ENCODE measurements at regions not wholly inside any gene's neighbourhood (a gene's known extent, or its start where the extent isn't known, plus 50 kb on each side); places are given as distances from the start of the nearest gene placed in this dataset.

DNA sequence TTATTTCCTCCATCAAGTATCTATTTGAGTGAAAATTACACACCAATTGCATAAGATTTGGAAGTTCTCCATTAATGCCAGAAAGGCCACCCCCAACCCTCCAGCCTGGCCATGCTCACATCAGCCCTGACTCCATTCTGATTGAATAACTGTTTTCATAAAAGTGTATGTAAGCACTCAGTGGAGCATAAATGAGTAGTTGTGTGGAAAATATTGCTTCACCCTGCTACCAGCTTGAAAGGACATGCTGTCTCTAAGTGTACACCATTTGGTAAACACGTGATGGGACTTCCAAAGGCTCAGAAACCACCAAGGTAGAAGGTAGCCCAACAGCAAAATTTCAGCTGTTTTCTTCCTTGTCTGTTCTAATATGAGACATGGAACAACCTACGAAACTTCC is 393.8 kb downstream of the ZNF385D start:
- DNase-seq (ENCODE audit: low read depth) = no peak

DNA sequence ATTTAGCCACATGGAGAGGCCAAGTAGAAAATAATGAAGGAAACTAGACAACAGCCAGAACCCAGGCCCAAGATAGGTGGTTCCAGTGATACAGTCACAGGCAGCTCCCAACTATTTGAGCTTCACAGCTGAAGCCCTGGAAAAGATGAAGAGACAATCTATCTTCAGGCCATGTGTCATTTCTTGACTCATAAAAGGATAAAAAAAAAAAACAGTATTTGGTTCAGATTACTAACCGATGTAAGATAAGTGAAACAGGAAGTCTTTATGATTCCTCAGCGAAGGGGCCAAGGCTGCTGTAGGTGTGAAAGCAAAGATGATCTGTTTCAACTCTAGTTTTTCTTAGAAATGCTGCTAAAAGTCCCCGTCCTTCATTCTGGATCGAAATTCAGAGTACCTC is 394.6 kb downstream of the ZNF385D start:
- DNase-seq (ENCODE audit: low read depth) = peak; percentile 37

DNA sequence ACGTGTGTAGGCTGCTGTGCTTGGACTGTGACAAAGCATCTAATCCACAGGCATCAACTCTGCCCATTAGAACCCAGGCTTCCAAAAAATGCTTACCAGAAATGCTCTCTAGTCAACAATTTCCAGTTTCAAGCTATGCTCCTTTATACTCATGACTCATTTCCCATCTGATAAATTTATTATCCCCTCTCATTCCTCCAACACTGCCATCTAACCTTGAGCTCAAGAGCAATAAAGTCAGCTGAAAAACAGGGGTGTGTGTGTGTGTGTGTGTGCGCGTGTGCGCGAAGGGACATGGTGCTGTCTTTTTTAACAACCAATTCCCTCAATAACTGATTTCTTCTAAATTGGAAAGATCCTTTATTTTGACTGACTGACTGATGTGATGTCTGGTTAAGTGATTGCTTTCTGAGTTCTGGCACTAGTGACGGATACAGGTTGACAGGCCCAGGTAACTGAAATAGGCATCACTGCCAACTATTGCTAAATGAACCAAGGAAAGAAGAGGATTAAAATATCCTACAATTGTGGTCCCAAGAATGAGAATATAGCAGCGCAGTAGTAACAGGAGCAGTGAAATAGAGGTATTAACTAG is 405.5 kb downstream of the ZNF385D start:
- peak; percentile 2 for DNase-seq (ENCODE audit: low read depth)

DNA sequence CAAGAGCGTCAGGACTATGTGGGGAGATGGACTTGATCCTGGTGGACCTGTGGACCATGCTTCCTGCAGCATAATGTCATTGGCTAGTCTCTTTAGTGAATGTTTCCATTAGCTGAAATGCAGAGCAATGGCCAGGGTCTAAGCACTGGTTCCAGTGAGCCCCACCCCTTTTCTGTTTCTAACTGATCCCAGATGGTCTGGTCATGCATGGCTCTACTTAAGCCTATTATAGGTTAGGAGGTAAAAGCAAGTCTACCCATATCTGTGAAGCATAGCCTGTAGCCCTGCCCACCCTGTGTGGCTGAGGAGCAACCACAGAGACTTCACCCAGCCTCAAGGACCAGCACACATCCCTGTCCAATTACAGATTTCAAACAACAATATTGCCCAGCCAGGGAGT is 419.2 kb downstream of the ZNF385D start:
- DNase-seq (ENCODE audit: low read depth) = no peak

DNA sequence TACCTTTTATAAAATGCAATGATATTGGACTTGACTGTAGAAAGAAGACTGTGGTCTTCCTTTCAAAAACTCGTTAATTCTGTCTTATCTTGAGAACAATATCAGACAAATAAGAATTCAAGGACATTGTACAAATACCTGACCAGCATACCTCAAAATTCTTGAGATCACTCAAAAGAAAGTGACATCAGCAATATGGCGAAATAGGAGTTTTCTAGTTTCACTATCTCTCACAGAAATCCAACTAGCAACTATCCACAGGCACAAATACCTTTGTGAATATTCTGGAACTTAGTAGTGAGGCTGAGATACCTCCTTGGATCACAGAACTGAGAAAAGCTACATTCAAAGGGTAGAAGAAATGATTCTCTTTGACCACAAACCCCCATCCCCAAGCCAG is 419.7 kb downstream of the ZNF385D start:
- DNase-seq (ENCODE audit: low read depth) = no peak

DNA sequence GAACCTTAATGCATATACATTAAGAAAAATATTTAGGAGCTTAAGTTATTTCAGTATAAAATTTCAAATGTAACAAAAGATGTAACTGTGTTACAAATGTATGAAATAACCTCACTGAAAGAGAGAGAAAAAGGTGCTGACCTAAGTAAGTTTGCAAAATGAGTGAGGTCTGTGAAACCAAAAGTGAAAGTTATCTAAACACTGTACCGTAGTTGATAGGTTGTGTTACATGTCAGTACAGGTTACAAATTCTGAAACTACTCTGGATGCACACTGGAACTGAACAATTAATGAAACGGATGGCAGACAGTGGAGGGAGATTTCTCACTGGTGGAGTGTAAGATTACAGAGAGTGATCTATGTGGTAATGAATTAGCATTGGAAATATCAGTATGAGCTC is 420.7 kb downstream of the ZNF385D start:
- peak; percentile 14 for DNase-seq (ENCODE audit: low read depth)

DNA sequence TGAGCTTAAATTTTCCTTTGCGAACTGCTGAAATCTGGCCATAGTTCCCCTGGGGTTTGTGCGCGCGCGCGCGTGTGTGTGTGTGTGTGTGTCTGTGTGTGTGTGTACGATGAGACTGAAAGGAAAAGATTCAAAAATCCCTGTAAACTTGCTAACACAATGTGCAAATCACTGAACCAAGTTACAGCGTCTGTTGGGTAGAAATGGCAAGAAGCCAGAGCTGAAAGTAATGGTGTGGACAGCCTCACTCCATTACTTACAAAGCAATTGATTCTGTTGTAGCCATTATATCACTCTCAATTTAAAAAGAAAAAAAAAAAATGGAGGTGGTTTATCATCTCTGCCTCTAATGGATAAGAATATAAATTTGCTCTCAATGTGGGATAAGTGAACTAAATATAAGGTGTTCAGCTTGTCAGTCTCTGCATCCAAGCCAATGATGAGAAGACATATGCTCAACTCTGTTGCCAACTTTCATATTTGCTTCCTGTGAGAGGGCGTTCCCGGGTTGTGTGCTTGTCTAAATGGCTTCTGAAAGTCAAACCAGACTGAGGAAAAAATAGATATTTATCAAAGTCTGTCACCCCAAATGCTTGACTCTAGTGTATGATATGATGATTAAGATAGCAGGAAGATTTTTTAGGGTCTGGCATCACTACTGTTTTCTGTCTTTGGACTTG is 422.2 kb downstream of the ZNF385D start:
- no peak for DNase-seq (ENCODE audit: low read depth)

DNA sequence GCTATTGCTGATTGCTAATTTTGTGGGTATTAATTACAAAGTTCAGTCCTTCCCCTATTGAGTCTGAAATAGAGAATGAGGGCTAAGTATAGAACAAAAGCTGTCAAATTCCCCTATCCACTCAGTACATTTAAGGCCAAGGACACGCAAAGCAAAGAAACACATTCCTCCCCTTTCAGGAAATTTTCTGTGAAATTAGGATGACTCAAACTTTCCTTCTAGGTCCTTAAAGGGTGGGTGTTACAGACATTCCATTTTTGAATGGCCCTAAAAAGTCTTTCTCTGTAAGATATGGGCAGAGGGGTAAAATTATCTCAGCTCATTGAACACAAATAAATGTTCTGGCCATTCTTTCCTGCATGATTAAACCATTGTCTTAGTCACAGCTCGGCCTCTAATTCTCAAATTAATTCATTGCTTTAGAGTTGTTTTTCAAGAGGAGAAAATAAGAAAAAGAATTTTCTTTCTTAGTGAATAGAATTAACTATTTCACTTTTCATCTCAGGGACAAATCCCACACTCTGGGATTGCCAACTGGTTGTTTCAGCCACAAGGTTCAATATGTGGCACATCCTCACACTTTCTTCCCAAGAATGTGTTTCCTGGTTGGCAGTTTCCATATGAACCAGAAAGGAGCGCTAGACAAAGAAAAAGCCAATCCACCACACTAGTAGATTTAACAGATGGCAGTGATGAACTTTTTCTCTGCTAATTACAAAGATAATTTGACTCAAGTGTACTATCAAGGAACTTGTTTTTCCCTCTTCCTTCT is 424.1 kb downstream of the ZNF385D start:
- DNase-seq (ENCODE audit: low read depth) = peak; percentile 15

DNA sequence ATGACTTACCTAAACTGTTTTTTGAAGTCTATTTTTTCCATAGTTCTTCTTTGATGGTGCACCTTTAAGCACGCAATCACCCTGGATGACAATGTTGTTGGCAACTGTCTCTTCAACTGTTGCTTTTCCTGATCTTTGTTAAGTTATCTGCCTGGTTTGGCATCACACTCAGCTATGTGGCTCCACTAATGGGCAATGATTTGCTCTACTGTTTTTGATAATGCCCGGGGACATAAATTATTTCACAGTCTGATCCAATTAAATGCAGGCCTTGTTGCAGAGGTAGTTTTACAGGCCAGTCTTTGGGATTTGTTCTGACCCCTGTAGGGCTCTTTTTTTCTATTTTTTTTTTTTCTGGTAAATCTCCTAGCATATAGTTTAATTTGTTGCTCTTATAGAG is 436.3 kb downstream of the ZNF385D start:
- no peak for DNase-seq (ENCODE audit: low read depth)

DNA sequence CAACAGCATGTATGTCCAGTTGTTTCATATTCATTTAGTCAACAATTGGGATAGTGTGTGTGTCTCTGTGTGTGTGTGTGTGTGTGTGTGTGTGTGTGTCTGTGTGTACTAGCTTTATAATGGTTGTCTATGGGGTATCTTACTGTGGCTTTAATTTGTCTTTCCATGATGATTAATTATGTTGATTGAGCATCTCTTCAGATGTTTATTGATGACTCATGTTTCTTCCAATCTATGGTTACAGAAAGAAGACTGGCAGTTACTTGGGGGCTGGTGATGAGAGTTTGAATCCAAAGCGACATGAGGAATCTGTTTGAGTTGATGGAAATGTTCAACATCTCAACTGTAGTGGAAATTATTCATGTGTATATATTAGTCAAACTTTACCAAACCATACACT is 440.1 kb downstream of the ZNF385D start:
- DNase-seq (ENCODE audit: low read depth) = no peak

DNA sequence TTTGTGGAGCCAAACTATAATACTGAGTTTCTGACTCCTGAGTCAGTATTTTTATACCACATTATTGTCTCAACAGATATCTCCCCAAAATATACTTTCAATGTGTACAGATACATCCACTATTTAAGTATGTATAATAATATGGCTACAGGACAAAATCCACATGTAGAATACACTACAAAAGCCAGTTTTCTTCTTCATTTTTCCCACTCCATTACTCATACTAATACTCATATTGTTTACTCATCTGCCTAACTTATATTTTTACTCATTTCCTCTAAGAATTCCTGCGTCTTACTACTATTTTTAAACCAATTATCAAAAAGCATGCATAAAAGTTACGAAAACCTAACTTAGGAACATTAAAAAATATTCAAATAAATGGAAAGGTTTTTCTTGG is 440.8 kb downstream of the ZNF385D start:
- peak; percentile 8 for DNase-seq (ENCODE audit: low read depth)

DNA sequence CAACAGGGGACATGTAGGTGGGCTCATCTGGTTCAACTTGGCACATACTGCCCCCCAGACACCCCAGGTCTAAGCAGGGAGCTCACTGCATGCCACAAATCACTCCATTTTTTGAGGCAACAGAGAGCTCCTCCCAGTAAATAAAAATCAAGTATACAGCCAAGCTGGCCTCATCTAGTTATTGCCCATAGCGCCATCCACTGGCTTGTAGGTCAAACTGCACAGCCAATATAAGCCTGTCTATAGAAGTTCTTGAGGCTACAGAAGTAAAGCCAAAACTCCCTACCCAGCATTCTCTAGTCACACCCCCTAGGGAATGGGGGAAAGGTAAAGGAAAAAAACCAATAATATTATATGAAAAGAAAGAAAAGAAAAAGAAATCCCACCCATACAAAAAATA is 453.7 kb downstream of the ZNF385D start:
- DNase-seq (ENCODE audit: low read depth) = no peak

DNA sequence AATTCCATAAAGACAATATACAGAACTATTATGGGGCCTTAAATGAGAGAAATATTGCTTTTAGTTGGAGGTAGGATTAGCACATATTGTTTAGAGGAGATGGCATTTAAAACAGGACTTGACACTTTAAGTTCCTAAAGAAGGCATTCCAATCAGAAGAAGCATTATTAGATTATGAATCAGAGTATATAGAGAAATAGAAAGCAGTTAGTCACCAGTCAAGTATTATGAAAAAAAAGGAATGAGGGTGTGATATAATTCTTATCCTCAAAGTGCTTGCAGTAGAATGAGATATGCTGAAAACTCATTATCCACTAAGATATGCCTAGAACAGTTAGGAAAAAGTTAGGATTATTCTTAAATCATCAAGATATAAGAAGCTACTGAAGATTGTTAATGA is 456.2 kb downstream of the ZNF385D start:
- DNase-seq (ENCODE audit: low read depth) = peak; percentile 57

DNA sequence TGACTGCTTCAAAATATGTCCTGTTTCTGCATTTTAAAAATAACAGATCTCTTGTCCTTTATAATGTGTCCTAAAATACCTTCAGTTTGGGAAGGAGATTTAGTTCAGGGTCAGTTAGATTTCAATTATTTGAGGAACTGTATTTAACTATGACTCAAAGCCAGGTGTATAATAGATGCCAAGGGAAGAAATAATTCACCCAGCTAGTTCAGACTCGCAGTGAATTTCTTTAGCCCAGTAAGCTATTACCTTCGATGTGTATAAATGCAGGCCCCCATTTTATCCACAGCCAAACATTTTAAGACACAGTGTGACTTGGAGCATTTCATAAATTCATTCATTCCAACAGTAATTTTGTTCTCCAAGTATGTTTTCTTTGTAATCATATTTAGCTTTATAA is 458.0 kb downstream of the ZNF385D start:
- no peak for DNase-seq (ENCODE audit: low read depth)

DNA sequence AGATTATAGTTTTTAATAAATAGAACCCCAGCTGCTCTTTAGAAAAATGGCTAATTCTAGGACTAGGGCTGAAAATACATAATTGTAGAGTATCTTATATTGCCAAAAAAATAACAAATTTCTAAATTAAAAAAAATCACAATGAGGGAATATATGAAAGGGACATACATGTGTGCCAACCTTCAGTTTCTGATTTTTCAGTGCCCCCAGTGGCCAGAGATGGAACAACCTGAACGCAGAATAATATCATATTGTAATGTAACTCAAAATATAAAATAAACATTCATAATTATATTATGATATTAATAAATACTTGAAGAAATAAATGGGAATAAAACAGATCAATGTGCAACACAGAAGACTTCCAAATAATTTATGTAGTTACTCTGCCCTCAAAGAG is 460.5 kb downstream of the ZNF385D start:
- no peak for DNase-seq (ENCODE audit: low read depth)

DNA sequence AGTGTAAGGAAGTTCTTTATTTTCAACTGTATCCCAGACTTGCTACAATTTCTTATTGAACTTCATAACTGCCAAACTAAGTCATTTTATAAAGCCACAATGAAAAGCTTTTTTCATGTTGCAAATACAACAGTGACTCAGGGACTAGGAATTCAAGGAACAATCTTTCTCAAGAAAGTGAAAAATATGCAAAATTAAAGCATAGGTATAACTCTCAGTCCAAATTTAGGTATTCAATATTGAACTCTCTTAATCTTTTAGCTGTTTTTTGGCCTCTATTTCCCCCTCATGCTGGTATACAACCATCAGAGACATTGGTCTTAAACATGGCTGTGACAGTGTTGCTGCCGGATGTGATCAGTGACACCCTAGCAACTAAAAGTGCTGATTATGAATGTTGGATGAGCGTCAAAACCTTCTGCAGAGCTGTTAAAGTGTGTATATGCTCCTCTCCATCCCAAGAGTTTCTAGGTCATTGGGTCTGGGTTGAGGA is 476.9 kb downstream of the ZNF385D start:
- DNase-seq (ENCODE audit: low read depth) = peak; percentile 46

DNA sequence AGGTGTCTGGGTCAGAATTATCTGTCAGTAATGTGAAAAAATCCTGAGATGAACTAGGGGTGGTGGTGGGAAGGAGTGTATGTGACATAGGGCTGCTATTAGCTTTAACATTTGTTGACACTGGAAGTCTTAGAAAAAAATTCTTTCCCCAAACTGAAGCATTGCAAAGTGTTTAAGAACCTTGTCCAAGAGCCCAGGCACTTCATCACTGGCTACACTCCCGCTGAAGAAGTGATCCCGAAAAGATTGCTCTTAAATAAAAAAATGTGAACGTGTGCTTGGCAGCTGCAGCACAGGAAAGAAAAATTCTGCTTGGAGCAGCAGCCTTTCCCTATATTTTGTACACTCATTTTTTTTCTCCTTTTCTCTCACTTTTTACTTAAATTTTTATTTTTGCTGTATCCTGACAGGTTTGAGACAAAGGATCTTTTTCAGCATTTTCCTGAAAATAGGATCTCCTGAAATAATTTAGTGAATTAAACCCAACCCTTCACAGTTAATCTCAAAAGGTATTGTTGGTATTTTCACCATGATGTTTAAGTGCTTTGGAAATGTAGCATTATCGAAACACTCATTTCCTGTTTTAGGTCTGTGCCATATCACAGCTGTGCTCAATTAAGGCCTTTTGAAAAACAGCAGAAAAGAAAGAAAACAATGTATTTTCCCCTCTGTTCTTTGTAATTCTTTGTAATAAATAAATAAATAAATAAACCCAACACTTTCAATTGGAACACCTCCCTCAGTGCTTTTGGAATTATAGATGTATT is 477.6 kb downstream of the ZNF385D start:
- peak; percentile 40 for DNase-seq (ENCODE audit: low read depth)

DNA sequence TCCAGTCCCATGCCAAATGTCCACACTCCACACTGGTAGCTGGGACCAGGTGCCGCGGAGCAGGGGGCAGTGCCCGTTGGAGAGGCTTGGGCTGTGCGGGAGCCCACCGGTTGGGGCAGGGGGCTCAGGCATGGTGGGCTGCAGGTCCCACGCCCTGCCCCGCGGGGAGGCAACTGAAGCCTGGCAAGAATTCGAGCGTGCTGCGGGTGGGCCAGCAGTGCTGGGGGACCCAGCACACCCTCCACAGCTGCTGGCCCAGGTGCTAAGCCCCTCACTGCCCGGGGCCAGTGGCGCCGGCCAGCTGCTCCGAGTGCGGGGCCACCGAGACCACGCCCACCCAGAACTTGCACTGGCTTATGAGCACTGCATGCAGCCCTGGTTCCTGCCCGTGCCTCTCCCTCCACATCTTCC is 479.4 kb downstream of the ZNF385D start:
- no peak for DNase-seq (ENCODE audit: low read depth)

DNA sequence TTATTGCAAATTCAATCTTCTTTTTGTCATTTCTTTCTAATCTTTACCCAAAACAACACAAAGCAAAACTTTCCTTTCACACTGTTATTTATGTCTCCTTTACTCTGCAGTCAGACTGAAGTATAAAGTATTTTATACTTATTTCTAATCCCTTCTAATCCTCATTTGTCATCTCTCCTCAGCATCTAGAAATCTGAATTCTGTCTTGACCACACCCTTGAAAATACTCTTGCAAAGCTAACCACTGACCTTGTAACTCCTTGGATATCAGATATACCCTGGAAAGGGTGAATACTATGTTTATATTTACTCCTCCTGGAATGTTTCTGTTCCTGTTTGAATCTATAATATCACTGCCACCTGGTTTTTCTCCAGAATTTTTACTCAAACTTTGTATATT is 481.1 kb downstream of the ZNF385D start:
- DNase-seq (ENCODE audit: low read depth) = peak; percentile 7

DNA sequence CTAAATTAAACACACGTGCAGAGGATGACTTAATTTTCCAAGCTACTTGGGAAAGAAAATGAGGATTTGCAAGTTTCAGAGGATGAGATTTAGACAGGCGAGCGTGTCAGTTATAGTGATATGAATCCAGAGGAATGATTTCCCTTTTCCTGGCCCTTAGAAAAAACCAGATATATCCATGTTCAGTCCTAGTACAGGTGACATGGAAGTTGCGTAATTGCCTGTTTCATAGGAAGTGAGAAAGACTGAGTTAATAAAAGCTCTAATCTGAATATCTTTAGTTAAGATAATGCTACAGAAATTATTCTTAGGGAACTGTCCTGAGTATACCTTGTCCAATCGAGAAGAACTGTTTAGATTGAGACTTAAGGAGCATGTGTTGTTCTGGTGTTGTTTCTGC is 490.5 kb downstream of the ZNF385D start:
- DNase-seq (ENCODE audit: low read depth) = no peak

DNA sequence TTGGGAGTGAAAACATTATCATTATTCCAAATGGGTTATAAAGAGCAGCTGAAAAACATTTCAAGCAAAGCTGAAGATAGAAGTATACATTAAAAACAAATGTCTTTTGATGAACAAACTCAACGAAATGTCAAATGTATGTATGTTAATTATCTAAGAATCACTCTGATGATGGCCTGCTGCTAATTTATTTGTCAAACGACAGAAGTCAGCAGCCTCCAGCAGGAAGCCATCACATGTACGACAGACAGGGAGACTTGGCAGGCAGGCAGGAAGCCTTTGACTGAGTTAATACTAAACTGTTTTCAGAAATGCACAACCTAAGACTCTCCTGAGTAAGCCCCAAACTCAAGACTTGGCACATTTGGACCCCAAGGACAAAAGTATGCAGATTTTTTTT is 491.1 kb downstream of the ZNF385D start:
- DNase-seq (ENCODE audit: low read depth) = no peak

DNA sequence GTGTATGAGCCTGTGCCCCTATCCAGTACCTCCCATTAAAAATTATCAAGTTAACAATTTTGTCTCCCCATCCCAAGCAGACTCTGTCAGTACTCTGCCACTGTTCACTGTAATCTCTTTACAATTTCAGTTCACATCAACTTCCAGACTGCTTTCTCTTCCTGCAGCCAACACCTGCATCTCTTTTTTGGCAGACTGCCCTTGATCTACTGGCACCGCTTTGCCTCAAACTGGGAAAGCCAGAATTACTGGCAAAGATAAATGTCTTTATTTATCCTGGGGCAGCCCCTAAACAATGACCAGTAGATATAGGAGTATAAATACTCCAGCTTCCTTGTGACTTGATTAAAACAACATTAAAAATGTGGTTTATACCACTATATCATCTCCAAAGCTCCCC is 494.1 kb downstream of the ZNF385D start:
- DNase-seq (ENCODE audit: low read depth) = no peak

Measured in LHCN-M2 (cell line).